ENCODE measurements at regions not wholly inside any gene's neighbourhood (a gene's known extent, or its start where the extent isn't known, plus 50 kb on each side); places are given as distances from the start of the nearest gene placed in this dataset.
"Not testable (repeated sequence)": the region's sequence is repeated elsewhere in the genome, so short reads cannot be mapped to it uniquely, and the experiment has no call there.

- not testable (repeated sequence) for DNase-seq
Observed at GRCh38 chr16:29355339-29356059, 51.0 kb downstream of the NPIPB11 start.

GRCh38 chr16:29354449-29354848 is 52.1 kb downstream of the NPIPB11 start:
- DNase-seq, result not testable (repeated sequence)

GRCh38 chr16:29352617-29352999 is 53.9 kb downstream of the NPIPB11 start:
- DNase-seq, result not testable (repeated sequence)

- not testable (repeated sequence) for DNase-seq
Observed at GRCh38 chr16:29351970-29352616, 54.4 kb downstream of the NPIPB11 start.

GRCh38 chr16:29351271-29351969 is 55.1 kb downstream of the NPIPB11 start:
- not testable (repeated sequence) for DNase-seq

GRCh38 chr16:29349966-29350365 is 56.5 kb downstream of the NPIPB11 start:
- peak; percentile 83 for DNase-seq

GRCh38 chr16:29348748-29349147 is 57.8 kb downstream of the NPIPB11 start:
- DNase-seq, result not testable (repeated sequence)

- DNase-seq, result not testable (repeated sequence)
Observed at GRCh38 chr16:29348123-29348690, 58.3 kb downstream of the NPIPB11 start.

GRCh38 chr16:29346796-29347580 is 59.5 kb downstream of the NPIPB11 start:
- DNase-seq, result not testable (repeated sequence)

GRCh38 chr16:29346203-29346602 is 60.3 kb downstream of the NPIPB11 start:
- not testable (repeated sequence) for DNase-seq

- not testable (repeated sequence) for DNase-seq
Observed at GRCh38 chr16:29342937-29343336, 63.6 kb downstream of the NPIPB11 start.

- DNase-seq, result not testable (repeated sequence)
Observed at GRCh38 chr16:29340779-29341438, 65.6 kb downstream of the NPIPB11 start.

GRCh38 chr16:29340235-29340634 is 66.3 kb downstream of the NPIPB11 start:
- not testable (repeated sequence) for DNase-seq

GRCh38 chr16:29338821-29339700 is 67.5 kb downstream of the NPIPB11 start:
- peak; percentile 84 for DNase-seq

GRCh38 chr16:29337385-29337901 is 69.1 kb downstream of the NPIPB11 start:
- DNase-seq, result not testable (repeated sequence)

GRCh38 chr16:29335549-29335846 is 71.0 kb downstream of the NPIPB11 start:
- peak; percentile 51 for DNase-seq

GRCh38 chr16:29334776-29335548 is 71.5 kb downstream of the NPIPB11 start:
- peak; percentile 25 for DNase-seq

GRCh38 chr16:29333492-29334097 is 72.9 kb downstream of the NPIPB11 start:
- DNase-seq, result not testable (repeated sequence)

GRCh38 chr16:29330623-29331022 is 75.9 kb downstream of the NPIPB11 start:
- DNase-seq, result not testable (repeated sequence)

All from RPMI8226 (cell line).